WTC11 (cell line): ENCODE measurements at regions not wholly inside any gene's neighbourhood (a gene's known extent, or its start where the extent isn't known, plus 50 kb on each side); places are given as distances from the start of the nearest gene placed in this dataset.

Experiments used
- ATAC-seq: fragments of 200-7000 bp; cut with Tn5 transposase; 2 replicates; pipeline ENCODE4 v1.10.0; 2021; ENCODE audit warnings: mild to moderate bottlenecking, moderate library complexity
- CTCF ChIA-PET: fragments of 300-600 bp; sonication (Branson Sonifier 250); formaldehyde crosslinking; loops from one replicate; lab custom pipeline; 2021; ENCODE audit warnings: antibody characterized with exemption; lab: Charles Lee
- POLR2A ChIA-PET: fragments of 350-600 bp; sonication (Branson Sonifier 250); formaldehyde crosslinking; loops from one replicate; lab custom pipeline; 2021; ENCODE audit warnings: antibody characterized with exemption; lab: Charles Lee
- DNase-seq: peaks from one replicate; pipeline ENCODE4 v3.0.0; 2021; ENCODE audit warnings: low spot score
- H3K27ac Mint-ChIP-seq: 2 replicates; pipeline ENCODE4 v1.8.0; 2021; ENCODE audit warnings: mixed read lengths
- H3K27me3 Mint-ChIP-seq: 2 replicates; pipeline ENCODE4 v1.8.0; 2021; ENCODE audit warnings: low read depth, mild to moderate bottlenecking, moderate library complexity, mixed read lengths
- H3K36me3 Mint-ChIP-seq: 2 replicates; pipeline ENCODE4 v1.8.0; 2021; ENCODE audit warnings: mixed read lengths
- H3K4me1 Mint-ChIP-seq: 2 replicates; pipeline ENCODE4 v1.8.0; 2022; ENCODE audit warnings: mixed read lengths
- H3K4me3 Mint-ChIP-seq: 2 replicates; pipeline ENCODE4 v1.8.0; 2021; ENCODE audit warnings: mild to moderate bottlenecking, moderate library complexity, mixed read lengths
- H3K9me3 Mint-ChIP-seq: 2 replicates; pipeline ENCODE4 v1.8.0; 2021; ENCODE audit warnings: mixed read lengths
- CBFB ChIP-seq: sonication (generic); formaldehyde crosslinking; IDR thresholded peaks from 2 replicates; pipeline ENCODE4 v1.8.1; 2022; ENCODE audit warnings: mild to moderate bottlenecking, low read depth, missing genetic modification reagents
- CREM ChIP-seq: sonication (generic); formaldehyde crosslinking; IDR thresholded peaks from 2 replicates; pipeline ENCODE4 v1.8.1; 2022; ENCODE audit warnings: mild to moderate bottlenecking, missing genetic modification reagents, moderate library complexity
- ERG ChIP-seq: fragments of 250-450 bp; sonication (Bioruptor Pico); IDR thresholded peaks from 2 replicates; pipeline ENCODE4 v1.8.0; 2021; ENCODE audit warnings: mild to moderate bottlenecking
- FOXJ3 ChIP-seq: sonication (generic); formaldehyde crosslinking; IDR thresholded peaks from 2 replicates; pipeline ENCODE4 v1.9.0; 2021; ENCODE audit warnings: missing genetic modification reagents, mild to moderate bottlenecking, borderline replicate concordance
- FOXK1 ChIP-seq: sonication (generic); formaldehyde crosslinking; IDR thresholded peaks from 2 replicates; pipeline ENCODE4 v1.8.0; 2022; ENCODE audit warnings: mild to moderate bottlenecking, moderate library complexity, missing genetic modification reagents
- FOXP4 ChIP-seq: sonication (generic); formaldehyde crosslinking; IDR thresholded peaks from 2 replicates; pipeline ENCODE4 v1.8.0; 2022; ENCODE audit warnings: mild to moderate bottlenecking, missing genetic modification reagents
- GTF2I ChIP-seq: fragments of 250-450 bp; sonication (Bioruptor Pico); conservative IDR thresholded peaks from 2 replicates; pipeline ENCODE4 v1.4.0; 2021; ENCODE audit warnings: mild to moderate bottlenecking
- HMGA2 ChIP-seq: fragments of 250-450 bp; sonication (Bioruptor Pico); IDR thresholded peaks from 2 replicates; pipeline ENCODE4 v1.4.0; 2021; ENCODE audit warnings: mild to moderate bottlenecking, moderate library complexity
- HMGXB4 ChIP-seq: sonication (generic); formaldehyde crosslinking; IDR thresholded peaks from 2 replicates; pipeline ENCODE4 v1.8.1; 2023; ENCODE audit warnings: mild to moderate bottlenecking, moderate library complexity, missing genetic modification reagents
- JAZF1 ChIP-seq: fragments of 250-450 bp; sonication (Bioruptor Pico); IDR thresholded peaks from 2 replicates; pipeline ENCODE4 v1.9.0; 2021; ENCODE audit warnings: moderate library complexity, mild to moderate bottlenecking, inconsistent platforms
- JUN ChIP-seq: sonication (generic); formaldehyde crosslinking; IDR thresholded peaks from 2 replicates; pipeline ENCODE4 v1.8.0; 2023; ENCODE audit warnings: mild to moderate bottlenecking, missing genetic modification reagents
- OVOL2 ChIP-seq: fragments of 250-450 bp; sonication (Bioruptor Pico); IDR thresholded peaks from 2 replicates; pipeline ENCODE4 v1.9.0; 2021; ENCODE audit warnings: mild to moderate bottlenecking, borderline replicate concordance
- RELA ChIP-seq: sonication (generic); formaldehyde crosslinking; IDR thresholded peaks from 2 replicates; pipeline ENCODE4 v1.8.1; 2022; ENCODE audit warnings: missing genetic modification reagents, mild to moderate bottlenecking, borderline replicate concordance
- SMAD3 ChIP-seq: sonication (generic); formaldehyde crosslinking; IDR thresholded peaks from 2 replicates; pipeline ENCODE4 v1.8.0; 2022; ENCODE audit warnings: missing genetic modification reagents, mild to moderate bottlenecking, borderline replicate concordance
- SOX15 ChIP-seq: fragments of 250-450 bp; sonication (Bioruptor Pico); IDR thresholded peaks from 2 replicates; pipeline ENCODE4 v1.9.0; 2021; ENCODE audit warnings: mild to moderate bottlenecking
- ZNF138 ChIP-seq: sonication (generic); formaldehyde crosslinking; conservative IDR thresholded peaks from 2 replicates; pipeline ENCODE4 v1.8.1; 2022; ENCODE audit warnings: mild to moderate bottlenecking, moderate library complexity, missing genetic modification reagents
- ZNF263 ChIP-seq: sonication (generic); formaldehyde crosslinking; IDR thresholded peaks from 2 replicates; pipeline ENCODE4 v1.8.1; 2022; ENCODE audit warnings: low read depth, mild to moderate bottlenecking, moderate library complexity, missing genetic modification reagents
- TF ChIP-seq, protein P1 (sequence below): sonication (generic); formaldehyde crosslinking; IDR thresholded peaks from 2 replicates; pipeline ENCODE4 v1.8.1; 2023; ENCODE audit warnings: mild to moderate bottlenecking, missing genetic modification reagents, moderate library complexity
- TF ChIP-seq, protein P2 (sequence below): sonication (generic); formaldehyde crosslinking; IDR thresholded peaks from 2 replicates; pipeline ENCODE4 v1.8.1; 2022; ENCODE audit warnings: mild to moderate bottlenecking, moderate library complexity, missing genetic modification reagents

DNA sequence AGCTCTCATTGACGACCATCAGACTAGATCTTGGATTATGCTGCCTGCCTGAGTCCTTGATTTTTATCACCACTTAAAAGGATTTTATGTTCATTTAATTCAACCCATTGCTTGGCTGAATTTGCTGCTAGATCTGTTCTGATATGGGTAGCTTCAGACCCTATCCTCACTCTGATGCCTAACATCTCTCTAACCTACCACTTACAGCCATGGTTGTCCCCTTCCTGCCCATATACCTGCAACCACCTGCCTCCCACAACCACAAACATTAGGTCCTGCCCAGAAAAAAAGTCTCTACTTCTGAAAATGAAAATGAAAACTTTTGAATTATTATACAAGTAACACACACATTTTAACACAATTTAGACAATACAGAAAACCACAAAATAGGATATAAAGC is 310.8 kb downstream of the HNRNPD start:
- TF ChIP-seq ZNF138 (CRISPR knock-in tag) (no peak), FOXK1 (CRISPR knock-in tag) (no peak), ERG (CRISPR knock-in tag) (no peak), SMAD3 (CRISPR knock-in tag) (no peak), FOXJ3 (CRISPR knock-in tag) (no peak), CREM (CRISPR knock-in tag) (no peak), GTF2I (no peak), HMGXB4 (CRISPR knock-in tag) (no peak)
- TF ChIP-seq, all 79 proteins: peak for 0
- no peak for DNase-seq
- no peak overlapping the region for H3K4me3 Mint-ChIP-seq
- no peak for ATAC-seq
- H3K27me3 Mint-ChIP-seq, result no peaks in the 10 kb centered on the region
- no peak overlapping the region for H3K27ac Mint-ChIP-seq
- ChIA-PET CTCF (no interaction called here), POLR2A (no interaction called here)
- peaks cover under 1% of the 10 kb centered on the region; the same call in 1 of the 2 replicates for H3K4me1 Mint-ChIP-seq
- no peaks in the 10 kb centered on the region for H3K9me3 Mint-ChIP-seq
- no peaks in the 10 kb centered on the region for H3K36me3 Mint-ChIP-seq

GRCh38 chr4:82057990-82058544 is 315.7 kb downstream of the HNRNPD start:
- peaks cover 2% of the 10 kb centered on the region; the same call in 1 of the 2 replicates for H3K4me1 Mint-ChIP-seq
- POLR2A ChIA-PET, result interaction anchor here (0.6 kb wide), 1 partner anchor 13 kb away, joined by 10 read pairs; no protein-coding TSS in a partner anchor
- CTCF ChIA-PET, result no interaction called here
- ATAC-seq (no peak), DNase-seq (no peak)
- TF ChIP-seq HMGA2 (CRISPR knock-in tag), result no peak
- TF ChIP-seq ZNF138 (CRISPR knock-in tag), result no peak
- TF ChIP-seq, protein P1, sequence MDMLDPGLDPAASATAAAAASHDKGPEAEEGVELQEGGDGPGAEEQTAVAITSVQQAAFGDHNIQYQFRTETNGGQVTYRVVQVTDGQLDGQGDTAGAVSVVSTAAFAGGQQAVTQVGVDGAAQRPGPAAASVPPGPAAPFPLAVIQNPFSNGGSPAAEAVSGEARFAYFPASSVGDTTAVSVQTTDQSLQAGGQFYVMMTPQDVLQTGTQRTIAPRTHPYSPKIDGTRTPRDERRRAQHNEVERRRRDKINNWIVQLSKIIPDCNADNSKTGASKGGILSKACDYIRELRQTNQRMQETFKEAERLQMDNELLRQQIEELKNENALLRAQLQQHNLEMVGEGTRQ (CRISPR knock-in tag), result no peak
- no peak for TF ChIP-seq FOXP4 (CRISPR knock-in tag)
- TF ChIP-seq JAZF1, result no peak
- no peak for TF ChIP-seq JUN (CRISPR knock-in tag)
- no peak for TF ChIP-seq ZNF263
- no peak for TF ChIP-seq CBFB (CRISPR knock-in tag)
- TF ChIP-seq, protein P2, sequence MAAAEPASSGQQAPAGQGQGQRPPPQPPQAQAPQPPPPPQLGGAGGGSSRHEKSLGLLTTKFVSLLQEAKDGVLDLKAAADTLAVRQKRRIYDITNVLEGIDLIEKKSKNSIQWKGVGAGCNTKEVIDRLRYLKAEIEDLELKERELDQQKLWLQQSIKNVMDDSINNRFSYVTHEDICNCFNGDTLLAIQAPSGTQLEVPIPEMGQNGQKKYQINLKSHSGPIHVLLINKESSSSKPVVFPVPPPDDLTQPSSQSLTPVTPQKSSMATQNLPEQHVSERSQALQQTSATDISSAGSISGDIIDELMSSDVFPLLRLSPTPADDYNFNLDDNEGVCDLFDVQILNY, result no peak
- TF ChIP-seq RELA (CRISPR knock-in tag), result no peak
- TF ChIP-seq SOX15, result no peak
- no peak for TF ChIP-seq OVOL2 (CRISPR knock-in tag)
- H3K4me3 Mint-ChIP-seq, result no peak overlapping the region
- no peak overlapping the region for H3K27ac Mint-ChIP-seq
- no peaks in the 10 kb centered on the region for H3K27me3 Mint-ChIP-seq
- H3K36me3 Mint-ChIP-seq, result peaks cover 3% of the 10 kb centered on the region; the same call in 1 of the 2 replicates
- H3K9me3 Mint-ChIP-seq, result peaks cover 23% of the 10 kb centered on the region
